Endothelial cell of umbilical vein (primary cell): ENCODE measurements at regions not wholly inside any gene's neighbourhood (a gene's known extent, or its start where the extent isn't known, plus 50 kb on each side); places are given as distances from the start of the nearest gene placed in this dataset.

Experiments used
- BruUV-seq: library from RNA; stranded (reverse); fragments of 400-500 nt; replicated peaks from 2 replicates; lab custom pipeline; 2021; lab: Mats Ljungman, UMichigan
- CTCF ChIA-PET: fragments of 300-600, 350-600 bp; sonication (Branson Sonifier 250); formaldehyde crosslinking; loops from one replicate; lab custom pipeline; 2021; ENCODE audit warnings: antibody characterized with exemption, inconsistent platforms; lab: Charles Lee
- POLR2A ChIA-PET: fragments of 300-600, 350-600 bp; sonication (Branson Sonifier 250); formaldehyde crosslinking; loops from one replicate; lab custom pipeline; 2021; ENCODE audit warnings: antibody characterized with exemption, inconsistent platforms; lab: Charles Lee
- DNase-seq: peaks from one replicate; pipeline ENCODE4 v3.0.0-alpha.2; 2011; ENCODE audit warnings: low read depth, low spot score
- FAIRE-seq: peaks from 2 replicates; lab custom pipeline; 2011; peaks lifted over from hg19 to GRCh38; lab: Jason Lieb, UNC
- H2AFZ ChIP-seq: 2 replicates; pipeline ENCODE4 v1.6.0; 2012; ENCODE audit warnings: low read depth, low read length, control low read depth, inconsistent platforms
- H3K27ac ChIP-seq: 2 replicates; pipeline ENCODE4 v1.5.1; 2011; ENCODE audit warnings: low read depth, mild to moderate bottlenecking, control low read depth, low read length, moderate library complexity; ENCODE audit not compliant: insufficient read depth
- H3K27me3 ChIP-seq, 2 experiments: 2 replicates each; pipeline versions ENCODE4 v1.6.0 to v1.6.1; 2011; ENCODE audit warnings: low read length in 2 of 2, mixed read lengths in 1 of 2; ENCODE audit not compliant: control insufficient read depth in 2 of 2, insufficient read depth in 2 of 2
- H3K36me3 ChIP-seq, 2 experiments: 2 replicates in 1 of 2; 3 replicates in 1 of 2; pipeline ENCODE4 v1.5.1; 2011; ENCODE audit warnings: low read length in 2 of 2, mild to moderate bottlenecking in 1 of 2, moderate library complexity in 1 of 2; ENCODE audit not compliant: control insufficient read depth in 2 of 2, insufficient read depth in 2 of 2; ENCODE audit errors: extremely low read depth in 1 of 2
- H3K4me1 ChIP-seq: 3 replicates; pipeline ENCODE4 v1.5.1; 2011; ENCODE audit warnings: mild to moderate bottlenecking, low read length; ENCODE audit not compliant: control insufficient read depth, insufficient read depth; ENCODE audit errors: extremely low read depth
- H3K4me2 ChIP-seq: 2 replicates; pipeline ENCODE4 v1.6.1; 2011; ENCODE audit warnings: low read length, control low read depth, mixed read lengths; ENCODE audit not compliant: insufficient read depth
- H3K4me3 ChIP-seq, 3 experiments: fragments of 200-600 bp in 1 of 3; sonication (generic), shearing (Covaris generic) in 1 of 3; replicated peaks in 1 of 3; 2 replicates each; pipeline ENCODE4 v1.5.1; 2011 to 2016; ENCODE audit warnings: control low read depth in 3 of 3, low read length in 3 of 3, mild to moderate bottlenecking in 2 of 3, inconsistent platforms in 1 of 3, low read depth in 1 of 3, moderate library complexity in 1 of 3; ENCODE audit not compliant: insufficient read depth in 1 of 3
- H3K79me2 ChIP-seq: 2 replicates; pipeline ENCODE4 v1.6.0; 2012; ENCODE audit warnings: low read length, inconsistent platforms; ENCODE audit not compliant: control insufficient read depth, insufficient read depth
- H3K9ac ChIP-seq: replicated peaks from 2 replicates; pipeline ENCODE3; 2011; ENCODE audit warnings: low read length, control low read depth; ENCODE audit not compliant: insufficient read depth; ENCODE audit errors: extremely low read depth
- H3K9me1 ChIP-seq: replicated peaks from 3 replicates; pipeline ENCODE4 v1.6.0; 2011; ENCODE audit warnings: mild to moderate bottlenecking, low read length; ENCODE audit not compliant: control insufficient read depth, insufficient read depth; ENCODE audit errors: extremely low read depth
- H3K9me3 ChIP-seq: replicated peaks from 2 replicates; pipeline ENCODE4 v1.5.1; 2012; ENCODE audit warnings: low read length, inconsistent platforms; ENCODE audit not compliant: control insufficient read depth, insufficient read depth
- H4K20me1 ChIP-seq: replicated peaks from 2 replicates; pipeline ENCODE3; 2011; ENCODE audit warnings: mild to moderate bottlenecking, low read length; ENCODE audit not compliant: control insufficient read depth, insufficient read depth; ENCODE audit errors: extremely low read depth
- CTCF ChIP-seq, 2 donors: IDR thresholded peaks; 1 replicate in 1 of 2; 2 replicates in 1 of 2; pipeline ENCODE4 v1.5.1; 2011; ENCODE audit warnings: low read length in 2 of 2, mild to moderate bottlenecking in 2 of 2, moderate library complexity in 2 of 2, control low read depth in 1 of 2, inconsistent platforms in 1 of 2, low read depth in 1 of 2; ENCODE audit not compliant: insufficient read depth in 1 of 2; ENCODE audit errors: extremely low read depth in 1 of 2
- FOS ChIP-seq: IDR thresholded peaks from 2 replicates; pipeline ENCODE4 v1.6.1; 2011; ENCODE audit warnings: mild to moderate bottlenecking, low read length, moderate library complexity, borderline replicate concordance; ENCODE audit not compliant: insufficient read depth
- GATA2 ChIP-seq: IDR thresholded peaks from 2 replicates; pipeline ENCODE4 v1.7.0; 2011; ENCODE audit warnings: low read depth, mild to moderate bottlenecking, moderate library complexity, mixed read lengths, low read length; ENCODE audit not compliant: insufficient read length, insufficient read depth
- POLR2A ChIP-seq: IDR thresholded peaks from 2 replicates; pipeline ENCODE4 v1.6.1; 2012; ENCODE audit warnings: low read depth, mild to moderate bottlenecking, control low read depth, low read length
- dilution Hi-C: fragments of 300-500 bp; cut with MboI; formaldehyde crosslinking; loops from one replicate; pipeline ENCODE4 v1.15.0; 2019; ENCODE audit warnings: low sequenced_read_pairs; ENCODE audit not compliant: extremely low pct_ligation_motif_present
- intact Hi-C: fragments of 100-400 bp; cut with micrococcal nuclease; formaldehyde crosslinking; loops from one replicate; pipeline ENCODE4 v1.10.0; 2022

- ChIA-PET CTCF (interaction anchor here (1.4 kb wide), 1 partner anchor 8 kb away, joined by 6 read pairs; no protein-coding TSS in a partner anchor), POLR2A (no interaction called here)
- Histone ChIP-seq H3K9ac (no peak overlapping the region), H3K4me1 (no peaks in the 10 kb centered on the region), H3K9me1 (no peaks in the 10 kb centered on the region), H3K79me2 (no peaks in the 10 kb centered on the region), H3K36me3 (no peaks in the 10 kb centered on the region), H3K27me3 (no peaks in the 10 kb centered on the region), H3K4me3 (no peak overlapping the region), H4K20me1 (no peaks in the 10 kb centered on the region), H3K9me3 (no peaks in the 10 kb centered on the region), H3K4me2 (no peak overlapping the region), H3K27ac (no peak overlapping the region), H2AFZ (no peak overlapping the region)
- dilution Hi-C loops (no loop called here), intact Hi-C loops (no loop called here)
- BruUV-seq = no TSS peak
- DNase-seq = no peak
- TF ChIP-seq GATA2 (no peak), FOS (no peak), POLR2A (no peak)
- no peak for FAIRE-seq
These were observed 66.1 kb upstream of the INPP5A start for GRCh38 chr10:132471484-132471883.

- TF ChIP-seq CTCF (IDR thresholded peaks at IDR 0.05; ENCODE audit: extremely low read depth in 1 of 2, insufficient read depth in 1 of 2, low read depth in 1 of 2, low read length in 2 of 2) = no peak
- no peak for TF ChIP-seq FOS
- no peak for TF ChIP-seq GATA2
- no peaks in the 10 kb centered on the region for H4K20me1 ChIP-seq
- H3K9me1 ChIP-seq = no peaks in the 10 kb centered on the region
- no peaks in the 10 kb centered on the region for H3K79me2 ChIP-seq
- no peaks in the 10 kb centered on the region for H3K36me3 ChIP-seq
- dilution Hi-C loops (no loop called here), intact Hi-C loops (no loop called here)
- no peaks in the 10 kb centered on the region for H3K9me3 ChIP-seq
- no peak overlapping the region for H3K27ac ChIP-seq
- no peak for DNase-seq
- ChIA-PET POLR2A (no interaction called here), CTCF (no interaction called here)
- H3K9ac ChIP-seq = no peak overlapping the region
- no peak overlapping the region for H2AFZ ChIP-seq
- no peak overlapping the region for H3K4me3 ChIP-seq
- FAIRE-seq = no peak
- H3K4me2 ChIP-seq = no peak overlapping the region
- no peaks in the 10 kb centered on the region for H3K4me1 ChIP-seq
- no TSS peak for BruUV-seq
- no peaks in the 10 kb centered on the region for H3K27me3 ChIP-seq
These were observed 62.5 kb upstream of the INPP5A start for GRCh38 chr10:132475086-132475485.
